ENCODE measurements at regions not wholly inside any gene's neighbourhood (a gene's known extent, or its start where the extent isn't known, plus 50 kb on each side); places are given as distances from the start of the nearest gene placed in this dataset.

GRCh38 chr18:29512203-29512602 lies 1335.3 kb upstream of the CDH2 start:
- TF ChIP-seq SRF (IDR thresholded peaks at IDR 0.05; ENCODE audit: low read depth, low read length) (no peak), RXRA (IDR thresholded peaks at IDR 0.05; ENCODE audit: insufficient read depth, low read depth, low read length) (no peak), MAX (IDR thresholded peaks at IDR 0.05) (no peak), ATF3 (IDR thresholded peaks at IDR 0.05; ENCODE audit: insufficient read depth, low read depth, low read length) (no peak), CBX8 (IDR thresholded peaks at IDR 0.05; ENCODE audit: borderline replicate concordance, low read depth, low read length) (no peak), RBBP5 (IDR thresholded peaks at IDR 0.05; ENCODE audit: borderline replicate concordance, low read depth, low read length) (no peak), ATF2 (IDR thresholded peaks at IDR 0.05; ENCODE audit: low read length) (no peak), ASH2L (IDR thresholded peaks at IDR 0.05; ENCODE audit: low read length) (no peak), KDM5A (IDR thresholded peaks at IDR 0.05; ENCODE audit: low read length) (no peak), SIN3A (conservative IDR thresholded peaks at IDR 0.05 in 1 of 2, IDR thresholded peaks at IDR 0.05 in 1 of 2; ENCODE audit: low read depth in 1 of 2, low read length in 2 of 2) (no peak)
- no peaks in the 10 kb centered on the region for H3K79me1 ChIP-seq (ENCODE audit: low read depth, low read length)
- no peak overlapping the region for H3K4me2 ChIP-seq (ENCODE audit: insufficient read depth in 1 of 2, low read depth in 2 of 2, low read length in 2 of 2)
- DNase-seq (ENCODE audit: low read depth in 1 of 2, low spot score in 2 of 2) (no peak), FAIRE-seq (no peak)
- ChIA-PET POLR2A (ENCODE audit: partially characterized antibody) (no interaction called here), CTCF (ENCODE audit: partially characterized antibody) (no interaction called here)
- H2BK120ac ChIP-seq (replicated peaks; ENCODE audit: low read depth, low read length): no peak overlapping the region
- H4K5ac ChIP-seq (ENCODE audit: insufficient read length, low read depth, low read length): no peak overlapping the region
- no peak overlapping the region for H3K56ac ChIP-seq (replicated peaks; ENCODE audit: insufficient read length, low read depth, low read length)
- H3K4me3 ChIP-seq (ENCODE audit: extremely low read depth in 1 of 4, insufficient read depth in 2 of 4, low read depth in 3 of 4, low read length in 4 of 4): no peak overlapping the region
- no peak overlapping the region for H3K27ac ChIP-seq (ENCODE audit: low read depth, low read length)
- no peak overlapping the region for H2BK5ac ChIP-seq (ENCODE audit: low read depth, low read length)
- H3K14ac ChIP-seq (ENCODE audit: insufficient read length): no peak overlapping the region
- H3K4me1 ChIP-seq (replicated peaks in 1 of 4; ENCODE audit: control insufficient read depth in 3 of 4, insufficient read depth in 4 of 4, low read length in 3 of 4): no peaks in the 10 kb centered on the region
- H3K9me3 ChIP-seq (ENCODE audit: insufficient read depth in 2 of 2, low read depth in 1 of 2, low read length in 1 of 2): no peaks in the 10 kb centered on the region
- no peaks in the 10 kb centered on the region for H3K36me3 ChIP-seq (ENCODE audit: control insufficient read depth in 2 of 4, insufficient read depth in 4 of 4, low read length in 3 of 4)
- H3K23ac ChIP-seq (ENCODE audit: insufficient read length): no peak overlapping the region
- no peak overlapping the region for H2BK12ac ChIP-seq (ENCODE audit: low read depth, low read length)
- H3K79me2 ChIP-seq (ENCODE audit: control insufficient read depth in 1 of 2, insufficient read depth in 2 of 2, low read length in 2 of 2): no peaks in the 10 kb centered on the region
- H2BK20ac ChIP-seq (ENCODE audit: low read length): no peak overlapping the region
- H2AFZ ChIP-seq (ENCODE audit: low read length): no peak overlapping the region
- no peaks in the 10 kb centered on the region for H3K23me2 ChIP-seq (ENCODE audit: low read depth, low read length)
- no peak overlapping the region for H4K91ac ChIP-seq (replicated peaks; ENCODE audit: insufficient read length, low read length)
- no peak overlapping the region for H2BK15ac ChIP-seq (ENCODE audit: low read length)
- H3K4ac ChIP-seq (replicated peaks; ENCODE audit: insufficient read length, low read depth, low read length): no peak overlapping the region
- no peaks in the 10 kb centered on the region for H3K27me3 ChIP-seq (replicated peaks in 1 of 4; ENCODE audit: control insufficient read depth in 3 of 4, extremely low read depth in 1 of 4, insufficient read depth in 3 of 4, low read length in 3 of 4)
- no peaks in the 10 kb centered on the region for H4K20me1 ChIP-seq (replicated peaks in 1 of 2; ENCODE audit: control insufficient read depth in 1 of 2, insufficient read depth in 2 of 2, low read length in 2 of 2)
- no peak overlapping the region for H3K9ac ChIP-seq (replicated peaks in 1 of 4; ENCODE audit: extremely low read depth in 1 of 4, low read depth in 3 of 4, low read length in 3 of 4)
- no peak overlapping the region for H4K8ac ChIP-seq (ENCODE audit: extremely low read depth, insufficient read depth, low read length)
- H3K18ac ChIP-seq (ENCODE audit: extremely low read depth, low read length): no peak overlapping the region
- H2AK5ac ChIP-seq (ENCODE audit: low read depth, low read length): no peak overlapping the region
